ENCODE measurements at regions not wholly inside any gene's neighbourhood (a gene's known extent, or its start where the extent isn't known, plus 50 kb on each side); places are given as distances from the start of the nearest gene placed in this dataset.

- peak in 3 of 7 experiments; percentile 5 to 25 (median 15) for TF ChIP-seq CTCF (IDR thresholded peaks at IDR 0.05)
- TF ChIP-seq POLR2A (IDR thresholded peaks at IDR 0.05), result peak; percentile 25 to 94 (median 84)
These were observed 88.8 kb upstream of the CHD2 start for GRCh38 chr15:92811148-92811913.
